ENCODE measurements at regions not wholly inside any gene's neighbourhood (a gene's known extent, or its start where the extent isn't known, plus 50 kb on each side); places are given as distances from the start of the nearest gene placed in this dataset.

DNA sequence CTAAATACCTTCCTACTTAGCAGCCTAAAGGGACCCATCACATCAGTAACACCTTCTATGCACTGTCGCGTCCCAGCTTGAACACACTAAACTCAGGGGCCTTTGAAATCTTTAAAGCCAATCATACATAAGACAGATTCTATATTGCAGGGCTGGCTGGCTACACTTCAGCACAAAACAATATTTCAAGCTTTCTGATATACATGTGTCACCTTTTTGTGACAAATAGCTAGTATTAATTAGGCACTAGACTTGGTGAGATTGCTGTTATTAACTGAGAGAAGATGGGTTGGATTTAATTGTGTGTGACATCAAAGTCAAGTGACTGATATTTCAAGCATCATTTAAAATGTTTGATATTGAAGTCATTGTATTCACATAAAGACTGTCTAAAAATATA, 148.4 kb downstream of the ZIC4 start:
- no peak for ATAC-seq
- H3K4me3 ChIP-seq, result no peak overlapping the region
- no peaks in the 10 kb centered on the region for H3K79me2 ChIP-seq (ENCODE audit: control insufficient read depth, insufficient read depth, low read length)
- 100% methylated on average over 2 of the region's 2 CpGs for WGBS (ENCODE audit: insufficient coverage, insufficient replicate concordance, low lambda C conversion rate, missing lambda C conversion rate)
- no peak overlapping the region for H3K9ac ChIP-seq (ENCODE audit: control insufficient read depth, insufficient read depth, low read length)
- RAD21 ChIA-PET (ENCODE audit: unreplicated experiment), result no interaction called here
- TF ChIP-seq ZZZ3 (IDR thresholded peaks at IDR 0.05; ENCODE audit: control insufficient read depth, insufficient read length, low read depth) (no peak), ETV6 (conservative IDR thresholded peaks at IDR 0.05 in 1 of 2, IDR thresholded peaks at IDR 0.05 in 1 of 2; ENCODE audit: borderline replicate concordance in 1 of 2, low read depth in 1 of 2) (no peak), TAF1 (IDR thresholded peaks at IDR 0.05; ENCODE audit: borderline replicate concordance, low read depth, low read length) (no peak), HDAC6 (IDR thresholded peaks at IDR 0.05; ENCODE audit: unreplicated experiment) (no peak), RAD51 (IDR thresholded peaks at IDR 0.05) (no peak), MTA2 (IDR thresholded peaks at IDR 0.05; ENCODE audit: low read depth) (no peak), MEF2A (IDR thresholded peaks at IDR 0.05; ENCODE audit: insufficient read depth, low read depth, low read length) (no peak), BACH1 (IDR thresholded peaks at IDR 0.05; ENCODE audit: borderline replicate concordance) (no peak), ASH2L (IDR thresholded peaks at IDR 0.05; ENCODE audit: borderline replicate concordance, low read depth) (no peak), EZH2 (IDR thresholded peaks at IDR 0.05; ENCODE audit: borderline replicate concordance, control insufficient read depth, low read depth, low read length) (no peak), RB1 (IDR thresholded peaks at IDR 0.05; ENCODE audit: borderline replicate concordance) (no peak), KDM1A (IDR thresholded peaks at IDR 0.05; ENCODE audit: borderline replicate concordance) (no peak), MTA3 (IDR thresholded peaks at IDR 0.05; ENCODE audit: borderline replicate concordance, low read length) (no peak), WRNIP1 (IDR thresholded peaks at IDR 0.05; ENCODE audit: borderline replicate concordance, low read depth, low read length) (no peak), BCL3 (IDR thresholded peaks at IDR 0.05; ENCODE audit: borderline replicate concordance, insufficient read depth, low read depth, low read length, poor library complexity, severe bottlenecking) (no peak), E4F1 (IDR thresholded peaks at IDR 0.05; ENCODE audit: borderline replicate concordance, partially characterized antibody) (no peak), JUND (IDR thresholded peaks at IDR 0.05; ENCODE audit: low read depth, low read length) (no peak)
- DNase-seq (ENCODE audit: low read depth, low spot score), result no peak
- H3K4me2 ChIP-seq (ENCODE audit: control insufficient read depth, insufficient read depth), result no peak overlapping the region
- H3K4me1 ChIP-seq (ENCODE audit: control insufficient read depth, insufficient read depth, low read length), result no peaks in the 10 kb centered on the region
- FAIRE-seq, result no peak
- no peaks in the 10 kb centered on the region for H3K27me3 ChIP-seq (replicated peaks in 1 of 2; ENCODE audit: control insufficient read depth in 2 of 2, insufficient read depth in 2 of 2, low read length in 1 of 2)
- intact Hi-C loops (cut with micrococcal nuclease; ENCODE audit: unreplicated experiment) (no loop called here), in situ Hi-C loops (cut with MboI) (no loop called here)
- H3K9me3 ChIP-seq (replicated peaks; ENCODE audit: control insufficient read depth, insufficient read depth, low read length), result no peaks in the 10 kb centered on the region
- no peaks in the 10 kb centered on the region for H4K20me1 ChIP-seq (ENCODE audit: control insufficient read depth, insufficient read depth)
- BruUV-seq (replicated peaks), result no TSS peak
- no peaks in the 10 kb centered on the region for H3K36me3 ChIP-seq (ENCODE audit: control insufficient read depth in 2 of 2, insufficient read depth in 2 of 2, low read length in 1 of 2)
- POLR2A ChIA-PET, result no interaction called here
- SMC1A ChIA-PET (ENCODE audit: uncharacterized antibody, unreplicated experiment), result no interaction called here
- H3K27ac ChIP-seq (ENCODE audit: control insufficient read depth, insufficient read depth), result no peak overlapping the region
- no peak overlapping the region for H2AFZ ChIP-seq (ENCODE audit: control insufficient read depth, low read depth, low read length)
- CTCF ChIA-PET, result no interaction called here
